Upper lobe of left lung (tissue), 4 donors: ENCODE measurements at regions not wholly inside any gene's neighbourhood (a gene's known extent, or its start where the extent isn't known, plus 50 kb on each side); places are given as distances from the start of the nearest gene placed in this dataset.
"Not testable (repeated sequence)": the region's sequence is repeated elsewhere in the genome, so short reads cannot be mapped to it uniquely, and the experiment has no call there.

Experiments
- CTCF ChIP-seq, 6 experiments: fragments of 450-650 bp in 4 of 6; fragments of 200-600 bp in 2 of 6; sonication (generic) in 2 of 6; IDR thresholded peaks; one replicate each; pipeline ENCODE4 v1.5.1; 2016 to 2019; ENCODE audit warnings: antibody characterized with exemption in 6 of 6
- EP300 ChIP-seq, 4 donors: sonication (generic); formaldehyde crosslinking; IDR thresholded peaks; one replicate each; pipeline ENCODE4 v1.5.1; 2017; ENCODE audit warnings: antibody characterized with exemption in 4 of 4, control low read depth in 2 of 4
- POLR2A ChIP-seq, 4 donors: fragments of 450-650 bp; IDR thresholded peaks; one replicate each; pipeline ENCODE4 v1.5.1; 2016 to 2017; ENCODE audit warnings: antibody characterized with exemption in 4 of 4, mild to moderate bottlenecking in 2 of 4
- POLR2AphosphoS5 ChIP-seq, 2 donors: sonication (generic); formaldehyde crosslinking; IDR thresholded peaks; one replicate each; pipeline ENCODE4 v1.5.1; 2017; ENCODE audit warnings: antibody characterized with exemption in 2 of 2

- not testable (repeated sequence) for TF ChIP-seq POLR2A, POLR2AphosphoS5, CTCF, EP300 (IDR thresholded peaks at IDR 0.05)
Measured at GRCh38 chr5:178047943-178048342, 51.9 kb upstream of the PROP1 start.
